K562 (cell line): ENCODE measurements at regions not wholly inside any gene's neighbourhood (a gene's known extent, or its start where the extent isn't known, plus 50 kb on each side); places are given as distances from the start of the nearest gene placed in this dataset.
"Not testable (repeated sequence)": the region's sequence is repeated elsewhere in the genome, so short reads cannot be mapped to it uniquely, and the experiment has no call there.

Experiments
- ATAC-seq: fragments of 200-7000 bp; cut with Tn5 transposase; 3 replicates; pipeline ENCODE4 v1.9.1; 2020; ENCODE audit warnings: moderate library complexity
- BruUV-seq: library from RNA; stranded (reverse); fragments of 400-500 nt; replicated peaks from 2 replicates; lab custom pipeline; 2021; lab: Mats Ljungman, UMichigan
- CTCF ChIA-PET: fragments of 300-600 bp; formaldehyde crosslinking; extraction: SDS; loops from one replicate; lab custom pipeline; 2021; ENCODE audit warnings: low intra/inter-chr PET ratio; lab: Yijun Ruan, JAX
- POLR2A ChIA-PET: fragments of 300-600, 350-650 bp; sonication (Branson Sonifier 250); formaldehyde crosslinking; extraction: SDS; loops from one replicate; lab custom pipeline; 2021; ENCODE audit warnings: antibody characterized with exemption, inconsistent platforms; lab: Yijun Ruan, JAX
- DNase-seq, 4 experiments: peaks; one replicate each; pipeline versions ENCODE4 v3.0.0 to v3.0.0-alpha.2; 2011 to 2018; ENCODE audit warnings: low spot score in 3 of 4, mixed read lengths in 3 of 4; ENCODE audit errors: extremely low read depth in 1 of 4
- FAIRE-seq: peaks from 2 replicates; lab custom pipeline; 2011; peaks lifted over from hg19 to GRCh38; lab: Jason Lieb, UNC
- H2AFZ ChIP-seq: 2 replicates; pipeline ENCODE4 v1.6.0; 2011; ENCODE audit warnings: low read depth, low read length, control low read depth, inconsistent platforms
- H3K27ac ChIP-seq: fragments of 200-600 bp; 3 replicates; pipeline ENCODE4 v1.8.0; 2011; ENCODE audit warnings: low read depth, mild to moderate bottlenecking, control low read depth, inconsistent platforms, low read length, moderate library complexity, mixed read lengths; ENCODE audit errors: extremely low read depth
- H3K27me3 ChIP-seq, 2 experiments: fragments of 300-600 bp in 1 of 2; 2 replicates in 1 of 2; 3 replicates in 1 of 2; pipeline versions ENCODE4 v1.6.0 to v1.8.0; 2011; ENCODE audit warnings: inconsistent platforms in 2 of 2, low read length in 2 of 2, mild to moderate bottlenecking in 1 of 2, mixed read lengths in 1 of 2, moderate library complexity in 1 of 2; ENCODE audit not compliant: control insufficient read depth in 2 of 2, insufficient read depth in 2 of 2
- H3K36me3 ChIP-seq: fragments of 300-600 bp; 3 replicates; pipeline ENCODE4 v1.8.0; 2011; ENCODE audit warnings: mild to moderate bottlenecking, low read length, inconsistent platforms; ENCODE audit not compliant: control insufficient read depth, insufficient read depth
- H3K4me1 ChIP-seq, 2 experiments: fragments of 200-600 bp in 1 of 2; replicated peaks in 1 of 2; 2 replicates in 1 of 2; 3 replicates in 1 of 2; pipeline versions ENCODE4 v1.5.1 to v1.8.0; 2011; ENCODE audit warnings: inconsistent platforms in 2 of 2, low read length in 2 of 2, mild to moderate bottlenecking in 1 of 2, mixed read lengths in 1 of 2, moderate library complexity in 1 of 2; ENCODE audit not compliant: control insufficient read depth in 2 of 2, insufficient read depth in 2 of 2
- H3K4me2 ChIP-seq: 2 replicates; pipeline ENCODE4 v1.6.1; 2011; ENCODE audit warnings: low read length, control low read depth, inconsistent platforms, mixed read lengths; ENCODE audit not compliant: insufficient read depth
- H3K4me3 ChIP-seq: fragments of 200-600 bp; sonication (generic), shearing (Covaris generic); 2 replicates; pipeline ENCODE4 v1.5.1; 2016; ENCODE audit warnings: control low read depth, inconsistent platforms
- H3K79me2 ChIP-seq: fragments of 200-600 bp; 3 replicates; pipeline ENCODE4 v1.8.0; 2011; ENCODE audit warnings: low read length, inconsistent platforms; ENCODE audit not compliant: control insufficient read depth, insufficient read depth
- H3K9ac ChIP-seq, 2 experiments: 2 replicates each; pipeline versions ENCODE4 v1.6.0 to v1.6.1; 2011; ENCODE audit warnings: low read depth in 2 of 2, low read length in 2 of 2, control low read depth in 1 of 2, inconsistent platforms in 1 of 2, mild to moderate bottlenecking in 1 of 2, mixed read lengths in 1 of 2; ENCODE audit not compliant: insufficient read depth in 1 of 2
- H3K9me1 ChIP-seq: one replicate; pipeline ENCODE4 v1.6.0; 2011; ENCODE audit warnings: inconsistent platforms, mild to moderate bottlenecking, low read length, moderate library complexity; ENCODE audit not compliant: control insufficient read depth, insufficient read depth
- H3K9me3 ChIP-seq: replicated peaks from 2 replicates; pipeline ENCODE4 v1.5.1; 2011; ENCODE audit warnings: low read depth, low read length, inconsistent platforms; ENCODE audit not compliant: control insufficient read depth, insufficient read depth
- H4K20me1 ChIP-seq: replicated peaks from 2 replicates; pipeline ENCODE4 v1.6.1; 2011; ENCODE audit warnings: low read length, inconsistent platforms, mixed read lengths; ENCODE audit not compliant: control insufficient read depth, insufficient read depth
- CHD7 ChIP-seq: fragments of 200-600 bp; sonication (generic); IDR thresholded peaks from one replicate; pipeline ENCODE4 v1.6.1; 2012; ENCODE audit warnings: mild to moderate bottlenecking, low read depth, low read length, inconsistent platforms
- THAP7 ChIP-seq: fragments of 250-450 bp; sonication (Bioruptor Pico); IDR thresholded peaks from 2 replicates; pipeline ENCODE4 v1.5.0; 2021
- ZNF146 ChIP-seq: IDR thresholded peaks from one replicate; pipeline ENCODE4 v1.6.1; 2018; ENCODE audit warnings: missing compliant biosample characterization; ENCODE audit not compliant: unreplicated experiment
- WGBS: fragments of 100-300 bp; shearing (Covaris generic); methylation state at CpG from one replicate; pipeline ENCODE4 v1.1.6; 2016; ENCODE audit warnings: low coverage, mixed read lengths; ENCODE audit not compliant: insufficient coverage; ENCODE audit errors: missing lambda C conversion rate; 5-methylcytosine and 5-hydroxymethylcytosine counted together
- in situ Hi-C: fragments of 300-500 bp; cut with MboI; formaldehyde crosslinking; loops from 4 replicates; pipeline ENCODE4 v1.15.0; 2018; ENCODE audit warnings: inconsistent platforms, mixed read lengths
- intact Hi-C: fragments of 100-400 bp; cut with micrococcal nuclease; formaldehyde crosslinking; loops from 2 replicates; pipeline ENCODE4 v1.14.2; 2022

GRCh38 chr1:60606921-60607320 is 475.4 kb upstream of the NFIA start:
- intact Hi-C loops, DNase-seq, H2AFZ ChIP-seq, H3K36me3 ChIP-seq, H3K9ac ChIP-seq, ATAC-seq, FAIRE-seq, H3K4me2 ChIP-seq, H3K79me2 ChIP-seq, BruUV-seq, POLR2A ChIA-PET, in situ Hi-C loops, H3K27me3 ChIP-seq, H3K9me1 ChIP-seq, H3K4me1 ChIP-seq, CTCF ChIA-PET, H3K9me3 ChIP-seq, H3K4me3 ChIP-seq, H4K20me1 ChIP-seq, H3K27ac ChIP-seq: not testable (repeated sequence)
- 9% methylated on average over 1 of the region's 1 CpG for WGBS
- peak; percentile 76 for TF ChIP-seq ZNF146 (CRISPR knock-in tag)

GRCh38 chr1:60600532-60600931 is 481.8 kb upstream of the NFIA start:
- Histone ChIP-seq H2AFZ (no peak overlapping the region), H3K27me3 (no peaks in the 10 kb centered on the region), H3K4me2 (peak overlapping the region; percentile 37; the same call in 1 of the 2 replicates), H4K20me1 (no peaks in the 10 kb centered on the region), H3K4me3 (no peak overlapping the region), H3K27ac (no peak overlapping the region), H3K36me3 (peaks cover 5% of the 10 kb centered on the region; the same call in 1 of the 3 replicates), H3K9ac (no peak overlapping the region), H3K9me3 (no peaks in the 10 kb centered on the region), H3K9me1 (no peaks in the 10 kb centered on the region), H3K4me1 (peaks cover 0 to 6% of the 10 kb centered on the region in 2 experiments; a peak in 2 of 5 replicates), H3K79me2 (no peaks in the 10 kb centered on the region)
- intact Hi-C loops = no loop called here
- no TSS peak for BruUV-seq
- no peak for FAIRE-seq
- ChIA-PET CTCF (no interaction called here), POLR2A (interaction anchor here (0.6 to 1.1 kb wide), 3 partner anchors 11 to 935 kb away, joined by 3 read pairs; no protein-coding TSS in a partner anchor)
- in situ Hi-C loops = no loop called here
- peak; percentile 53; the same call in 2 of the 3 replicates for ATAC-seq
- DNase-seq = no peak
- WGBS = 0% methylated on average over 1 of the region's 1 CpG
- TF ChIP-seq CHD7 (no peak), THAP7 (no peak)
